ENCODE measurements at regions not wholly inside any gene's neighbourhood (a gene's known extent, or its start where the extent isn't known, plus 50 kb on each side); places are given as distances from the start of the nearest gene placed in this dataset.
"Not testable (repeated sequence)": the region's sequence is repeated elsewhere in the genome, so short reads cannot be mapped to it uniquely, and the experiment has no call there.

DNA sequence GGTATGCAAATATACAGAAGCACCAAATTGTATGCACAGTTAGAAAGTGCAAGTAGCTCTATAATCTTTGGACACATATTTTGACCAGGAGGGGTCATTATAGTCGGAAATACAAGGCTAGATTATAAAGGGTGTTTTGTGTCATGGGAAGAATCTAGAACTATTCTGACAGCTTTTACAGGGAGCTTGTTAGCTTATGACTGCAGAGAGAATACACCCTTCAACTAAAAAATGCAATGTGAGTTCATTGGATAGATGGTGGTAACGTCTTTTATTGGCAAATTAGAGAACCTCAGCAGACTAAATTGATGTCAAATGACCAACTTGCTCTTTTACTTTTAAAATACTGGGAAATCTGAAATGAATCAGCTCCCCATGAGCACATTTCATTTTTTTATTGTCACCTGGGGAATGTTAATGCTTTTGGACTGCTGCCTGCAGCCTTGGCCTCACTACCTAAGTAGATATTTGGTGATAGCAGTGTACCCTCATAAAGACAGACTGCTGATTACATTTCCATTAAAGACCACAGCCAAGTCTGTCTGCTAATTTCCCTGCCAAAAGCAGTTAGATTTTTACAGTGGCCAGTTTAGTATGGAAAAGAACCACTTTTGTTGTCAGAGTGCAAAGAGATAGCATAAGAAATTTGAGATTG, 515.9 kb upstream of the DPPA4 start:
- Mint-ChIP-seq H3K4me3 (no peak overlapping the region), H3K27me3 (ENCODE audit: low read depth) (no peaks in the 10 kb centered on the region), H3K27ac (no peak overlapping the region), H3K9me3 (peaks cover 31% of the 10 kb centered on the region), H3K36me3 (peaks cover 14% of the 10 kb centered on the region), H3K4me1 (peaks cover 7% of the 10 kb centered on the region)
- DNase-seq (ENCODE audit: low spot score in 2 of 2, unreplicated experiment in 2 of 2) = no peak
- TF ChIP-seq, protein P1, sequence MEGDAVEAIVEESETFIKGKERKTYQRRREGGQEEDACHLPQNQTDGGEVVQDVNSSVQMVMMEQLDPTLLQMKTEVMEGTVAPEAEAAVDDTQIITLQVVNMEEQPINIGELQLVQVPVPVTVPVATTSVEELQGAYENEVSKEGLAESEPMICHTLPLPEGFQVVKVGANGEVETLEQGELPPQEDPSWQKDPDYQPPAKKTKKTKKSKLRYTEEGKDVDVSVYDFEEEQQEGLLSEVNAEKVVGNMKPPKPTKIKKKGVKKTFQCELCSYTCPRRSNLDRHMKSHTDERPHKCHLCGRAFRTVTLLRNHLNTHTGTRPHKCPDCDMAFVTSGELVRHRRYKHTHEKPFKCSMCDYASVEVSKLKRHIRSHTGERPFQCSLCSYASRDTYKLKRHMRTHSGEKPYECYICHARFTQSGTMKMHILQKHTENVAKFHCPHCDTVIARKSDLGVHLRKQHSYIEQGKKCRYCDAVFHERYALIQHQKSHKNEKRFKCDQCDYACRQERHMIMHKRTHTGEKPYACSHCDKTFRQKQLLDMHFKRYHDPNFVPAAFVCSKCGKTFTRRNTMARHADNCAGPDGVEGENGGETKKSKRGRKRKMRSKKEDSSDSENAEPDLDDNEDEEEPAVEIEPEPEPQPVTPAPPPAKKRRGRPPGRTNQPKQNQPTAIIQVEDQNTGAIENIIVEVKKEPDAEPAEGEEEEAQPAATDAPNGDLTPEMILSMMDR (IDR thresholded peaks at IDR 0.05; ENCODE audit: unreplicated experiment) = no peak

DNA sequence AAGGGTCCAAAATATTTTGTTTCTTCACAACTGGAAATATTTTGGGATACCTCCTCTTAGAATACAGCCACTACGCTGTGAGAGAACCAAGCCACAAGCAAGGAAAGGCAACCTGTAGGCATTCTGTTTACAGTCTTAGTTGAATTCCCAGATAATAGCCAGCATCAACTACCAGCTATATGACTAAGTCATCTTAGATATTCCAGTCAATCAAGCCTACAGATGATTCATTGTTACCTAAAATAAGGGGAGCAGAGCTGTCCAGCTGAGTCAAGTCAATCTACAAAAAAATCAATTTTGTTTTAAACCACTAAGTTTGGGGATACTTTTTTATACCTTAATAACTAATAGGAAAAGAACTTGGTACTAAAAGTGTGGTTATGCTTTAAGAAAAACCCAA, 526.4 kb upstream of the DPPA4 start:
- Mint-ChIP-seq H3K27ac (no peak overlapping the region), H3K36me3 (no peaks in the 10 kb centered on the region), H3K4me3 (no peak overlapping the region), H3K27me3 (ENCODE audit: low read depth) (no peaks in the 10 kb centered on the region), H3K9me3 (peaks cover 17% of the 10 kb centered on the region), H3K4me1 (no peaks in the 10 kb centered on the region)
- no peak for DNase-seq (ENCODE audit: low spot score in 2 of 2, unreplicated experiment in 2 of 2)
- TF ChIP-seq, protein P1 (IDR thresholded peaks at IDR 0.05; ENCODE audit: unreplicated experiment) = no peak

DNA sequence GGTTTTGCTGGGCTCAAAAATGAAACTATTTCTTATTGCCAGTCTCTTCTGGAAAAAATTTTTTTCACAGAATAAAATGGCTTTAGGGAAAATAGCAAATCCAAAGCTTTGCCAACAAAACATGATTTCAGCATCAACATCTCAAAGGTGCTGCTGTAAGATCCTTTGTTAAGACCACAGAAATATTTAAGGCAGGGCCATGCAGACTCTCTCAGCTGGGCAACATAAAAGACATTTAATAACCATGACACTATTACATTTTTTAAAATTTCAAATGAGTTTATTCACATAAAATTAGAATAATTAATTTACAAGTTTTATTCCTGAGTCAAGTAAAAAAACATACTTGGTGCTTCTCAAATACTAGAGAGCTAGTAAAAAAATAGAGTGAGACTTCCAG, 527.1 kb upstream of the DPPA4 start:
- Mint-ChIP-seq H3K9me3 (peaks cover 23% of the 10 kb centered on the region), H3K4me3 (no peak overlapping the region), H3K27ac (no peak overlapping the region), H3K27me3 (ENCODE audit: low read depth) (no peaks in the 10 kb centered on the region), H3K4me1 (no peaks in the 10 kb centered on the region), H3K36me3 (no peaks in the 10 kb centered on the region)
- TF ChIP-seq, protein P1 (IDR thresholded peaks at IDR 0.05; ENCODE audit: unreplicated experiment) = no peak
- no peak for DNase-seq (ENCODE audit: low spot score in 2 of 2, unreplicated experiment in 2 of 2)

DNA sequence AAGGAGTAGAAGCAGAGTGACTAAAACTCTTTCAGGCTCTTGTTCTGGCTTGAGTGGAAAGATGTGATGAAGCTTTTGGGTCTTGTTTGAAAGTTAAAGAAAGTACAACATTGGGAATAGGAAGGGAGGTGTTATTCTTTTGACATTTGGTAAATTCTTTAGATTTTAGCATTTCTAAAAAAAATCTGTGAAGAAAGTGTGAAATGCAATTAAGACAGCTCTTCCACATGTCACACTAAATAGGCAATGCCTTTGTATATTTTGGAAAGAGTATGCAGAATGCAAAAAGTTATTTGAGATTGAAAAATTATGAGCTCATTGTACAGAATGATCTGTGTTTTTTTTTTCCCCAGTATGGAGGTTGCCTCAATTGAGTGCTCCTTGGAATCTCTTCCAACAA, 532.2 kb upstream of the DPPA4 start:
- TF ChIP-seq, protein P1 (IDR thresholded peaks at IDR 0.05; ENCODE audit: unreplicated experiment) = no peak
- H3K27ac Mint-ChIP-seq = no peak overlapping the region
- no peak overlapping the region for H3K4me3 Mint-ChIP-seq
- H3K27me3 Mint-ChIP-seq (ENCODE audit: low read depth) = no peaks in the 10 kb centered on the region
- no peak for DNase-seq (ENCODE audit: low spot score in 2 of 2, unreplicated experiment in 2 of 2)
- no peaks in the 10 kb centered on the region for H3K4me1 Mint-ChIP-seq
- H3K9me3 Mint-ChIP-seq = peaks cover 41% of the 10 kb centered on the region
- H3K36me3 Mint-ChIP-seq = no peaks in the 10 kb centered on the region

DNA sequence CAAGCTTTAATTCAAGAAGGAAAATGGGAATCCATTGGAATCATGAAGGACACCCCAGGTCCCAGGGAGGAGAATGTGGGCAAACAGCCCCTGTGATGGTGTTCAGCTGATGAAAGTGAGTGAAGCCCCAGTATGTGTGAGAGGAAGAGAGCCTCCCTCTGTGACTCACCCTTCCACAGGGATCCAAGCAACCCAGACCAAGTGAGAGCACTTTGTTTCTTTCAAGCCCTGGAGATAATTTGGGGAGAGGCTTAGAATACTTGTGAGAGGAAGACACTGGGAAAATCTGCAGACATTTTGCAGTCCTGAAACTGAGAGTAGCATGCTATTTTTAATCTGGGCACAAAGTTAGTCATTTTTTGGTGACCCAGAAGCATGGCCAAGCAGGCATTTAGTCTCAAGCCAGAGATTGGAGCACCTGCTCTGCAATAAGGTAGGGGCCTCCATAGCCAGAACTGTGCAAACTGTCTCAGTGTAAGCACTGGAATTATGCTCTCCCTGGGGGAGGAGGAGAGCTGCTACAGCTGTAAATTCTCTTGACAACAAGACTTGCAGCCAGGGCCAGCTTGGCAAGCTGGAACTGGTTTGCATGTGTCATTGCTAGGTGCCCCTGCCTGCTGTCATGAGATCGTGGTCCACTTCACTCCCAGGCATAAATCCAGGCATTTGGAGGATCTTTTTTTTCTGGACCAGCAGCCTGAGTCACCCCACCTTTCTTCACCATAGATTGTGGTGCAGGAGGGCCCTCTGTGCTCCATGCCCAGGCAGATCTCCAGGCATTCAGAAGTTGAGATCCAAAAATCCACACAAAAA, 537.8 kb upstream of the DPPA4 start:
- TF ChIP-seq, protein P1 (IDR thresholded peaks at IDR 0.05; ENCODE audit: unreplicated experiment) = no peak
- no peak for DNase-seq (ENCODE audit: low spot score in 2 of 2, unreplicated experiment in 2 of 2)
- Mint-ChIP-seq H3K27me3 (ENCODE audit: low read depth) (no peaks in the 10 kb centered on the region), H3K36me3 (no peaks in the 10 kb centered on the region), H3K27ac (no peak overlapping the region), H3K9me3 (peaks cover 49% of the 10 kb centered on the region), H3K4me3 (no peak overlapping the region), H3K4me1 (no peaks in the 10 kb centered on the region)

DNA sequence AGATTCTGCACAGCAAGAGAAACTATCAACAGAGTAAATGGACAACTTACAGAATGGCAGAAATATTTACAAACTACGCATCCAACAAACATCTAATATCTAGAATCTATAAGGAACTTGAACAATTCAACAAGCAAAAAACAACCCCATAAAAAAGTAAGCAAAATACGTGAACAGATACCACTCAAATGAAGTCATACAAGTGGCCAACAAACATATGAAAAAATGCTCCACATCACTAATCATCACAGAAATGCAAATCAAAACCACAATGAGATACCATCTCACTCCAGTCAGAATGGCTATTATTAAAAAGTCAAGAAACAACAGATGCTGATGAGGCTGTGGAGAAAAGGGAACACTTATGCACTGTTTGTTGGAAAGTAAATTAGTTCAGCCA, 540.3 kb upstream of the DPPA4 start:
- H3K27me3 Mint-ChIP-seq (ENCODE audit: low read depth); H3K4me3 Mint-ChIP-seq; DNase-seq (ENCODE audit: low spot score in 2 of 2, unreplicated experiment in 2 of 2); H3K4me1 Mint-ChIP-seq; H3K27ac Mint-ChIP-seq; H3K36me3 Mint-ChIP-seq: not testable (repeated sequence)
- peaks cover 48% of the 10 kb centered on the region for H3K9me3 Mint-ChIP-seq
